Liver (tissue), 8 donors: ENCODE measurements at regions not wholly inside any gene's neighbourhood (a gene's known extent, or its start where the extent isn't known, plus 50 kb on each side); places are given as distances from the start of the nearest gene placed in this dataset.

Experiments used
- DNase-seq: peaks from one replicate; pipeline ENCODE4 v3.0.0-alpha.2; 2017; ENCODE audit warnings: low spot score
- H3K27ac ChIP-seq, 2 donors: one replicate each; pipeline ENCODE4 v1.7.0; 2013; ENCODE audit warnings: inconsistent platforms in 2 of 2, low read length in 2 of 2, control low read depth in 1 of 2, low read depth in 1 of 2, mild to moderate bottlenecking in 1 of 2
- H3K27me3 ChIP-seq, 4 donors: one replicate each; pipeline versions ENCODE4 v1.6.1 to v1.7.0; 2013; ENCODE audit warnings: low read length in 3 of 4, inconsistent platforms in 1 of 4, mild to moderate bottlenecking in 1 of 4, moderate library complexity in 1 of 4; ENCODE audit not compliant: control insufficient read depth in 4 of 4, insufficient read depth in 4 of 4
- H3K36me3 ChIP-seq, 4 donors: one replicate each; pipeline versions ENCODE4 v1.6.1 to v1.7.0; 2013; ENCODE audit warnings: low read length in 3 of 4, mild to moderate bottlenecking in 3 of 4, low read depth in 1 of 4, moderate library complexity in 1 of 4; ENCODE audit not compliant: control insufficient read depth in 4 of 4, insufficient read depth in 3 of 4
- H3K4me1 ChIP-seq, 4 donors: one replicate each; pipeline versions ENCODE4 v1.6.1 to v1.7.0; 2013; ENCODE audit warnings: low read length in 3 of 4, mild to moderate bottlenecking in 3 of 4, moderate library complexity in 1 of 4; ENCODE audit not compliant: control insufficient read depth in 4 of 4, insufficient read depth in 4 of 4
- H3K4me3 ChIP-seq, 3 donors: one replicate each; pipeline versions ENCODE4 v1.6.1 to v1.7.0; 2013; ENCODE audit warnings: low read length in 3 of 3, control low read depth in 1 of 3, low read depth in 1 of 3, mild to moderate bottlenecking in 1 of 3
- H3K9ac ChIP-seq, 2 donors: one replicate each; pipeline ENCODE4 v1.7.0; 2013; ENCODE audit warnings: low read length in 2 of 2, mild to moderate bottlenecking in 2 of 2, moderate library complexity in 2 of 2, control low read depth in 1 of 2, low read depth in 1 of 2
- H3K9me3 ChIP-seq, 4 donors: one replicate each; pipeline versions ENCODE4 v1.6.1 to v1.7.0; 2013; ENCODE audit warnings: low read length in 3 of 4; ENCODE audit not compliant: control insufficient read depth in 4 of 4
- ATF3 ChIP-seq: IDR thresholded peaks from 2 replicates; pipeline ENCODE4 v1.6.1; 2016; ENCODE audit warnings: antibody characterized with exemption
- CTCF ChIP-seq: fragments of 150-350 bp; IDR thresholded peaks from 2 replicates; pipeline ENCODE4 v1.5.1; 2017; ENCODE audit warnings: improper control_type of control experiment, low read depth, low read length; ENCODE audit not compliant: missing input control
- EGR1 ChIP-seq, 2 donors: IDR thresholded peaks; 2 replicates each; pipeline ENCODE4 v1.6.1; 2016 to 2018; ENCODE audit warnings: antibody characterized with exemption in 2 of 2, low read depth in 2 of 2
- FOXA1 ChIP-seq: IDR thresholded peaks from 2 replicates; pipeline ENCODE4 v1.6.1; 2016; ENCODE audit warnings: antibody characterized with exemption
- FOXA2 ChIP-seq: IDR thresholded peaks from 2 replicates; pipeline ENCODE4 v1.6.1; 2016; ENCODE audit warnings: antibody characterized with exemption
- GABPA ChIP-seq, 2 donors: IDR thresholded peaks in 1 of 2; conservative IDR thresholded peaks in 1 of 2; 2 replicates each; pipeline ENCODE4 v1.6.1; 2016; ENCODE audit warnings: antibody characterized with exemption in 2 of 2, mild to moderate bottlenecking in 1 of 2, moderate library complexity in 1 of 2
- HNF4A ChIP-seq, 2 donors: conservative IDR thresholded peaks; 2 replicates each; pipeline ENCODE4 v1.6.1; 2016; ENCODE audit warnings: antibody characterized with exemption in 2 of 2, mild to moderate bottlenecking in 2 of 2
- HNF4G ChIP-seq: IDR thresholded peaks from 2 replicates; pipeline ENCODE4 v1.6.1; 2016; ENCODE audit warnings: antibody characterized with exemption
- JUND ChIP-seq, 2 donors: IDR thresholded peaks; 2 replicates each; pipeline ENCODE4 v1.6.1; 2016; ENCODE audit warnings: antibody characterized with exemption in 2 of 2
- MAX ChIP-seq: IDR thresholded peaks from 2 replicates; pipeline ENCODE4 v1.6.1; 2016; ENCODE audit warnings: antibody characterized with exemption
- NR2F2 ChIP-seq: IDR thresholded peaks from 2 replicates; pipeline ENCODE4 v1.6.1; 2016; ENCODE audit warnings: antibody characterized with exemption
- RAD21 ChIP-seq, 2 donors: IDR thresholded peaks; 2 replicates each; pipeline ENCODE4 v1.6.1; 2016; ENCODE audit warnings: antibody characterized with exemption in 2 of 2, mild to moderate bottlenecking in 2 of 2
- REST ChIP-seq: IDR thresholded peaks from 2 replicates; pipeline ENCODE4 v1.6.1; 2016; ENCODE audit warnings: antibody characterized with exemption, mild to moderate bottlenecking
- RXRA ChIP-seq, 2 donors: IDR thresholded peaks; 2 replicates each; pipeline ENCODE4 v1.6.1; 2017 to 2018; ENCODE audit warnings: antibody characterized with exemption in 2 of 2, mild to moderate bottlenecking in 1 of 2
- SP1 ChIP-seq: IDR thresholded peaks from 2 replicates; pipeline ENCODE4 v1.6.1; 2018; ENCODE audit warnings: antibody characterized with exemption, mild to moderate bottlenecking
- TAF1 ChIP-seq: conservative IDR thresholded peaks from 2 replicates; pipeline ENCODE4 v1.6.1; 2016; ENCODE audit warnings: antibody characterized with exemption, mild to moderate bottlenecking
- YY1 ChIP-seq: IDR thresholded peaks from 2 replicates; pipeline ENCODE4 v1.6.1; 2016; ENCODE audit warnings: antibody characterized with exemption, mild to moderate bottlenecking
- ZBTB33 ChIP-seq: IDR thresholded peaks from 2 replicates; pipeline ENCODE4 v1.6.1; 2016; ENCODE audit warnings: antibody characterized with exemption
- WGBS: extraction: QIAGEN DNeasy Blood & Tissue Kit; methylation state at CpG from one replicate; pipeline ENCODE4 v1.1.7; 2013; 5-methylcytosine and 5-hydroxymethylcytosine counted together
- donor health status: healthy.
- donor health status: healthy.
- donor health status: healthy.
- donor health status: healthy.
- donor health status: healthy.

- H3K9ac ChIP-seq = no peak overlapping the region
- no peaks in the 10 kb centered on the region for H3K9me3 ChIP-seq
- DNase-seq = no peak
- TF ChIP-seq FOXA1 = no peak
- no peak for TF ChIP-seq HNF4G
- TF ChIP-seq GABPA (IDR thresholded peaks at IDR 0.05 in 1 of 2, conservative IDR thresholded peaks at IDR 0.05 in 1 of 2) = no peak
- no peak for TF ChIP-seq NR2F2
- TF ChIP-seq EGR1 (IDR thresholded peaks at IDR 0.05; ENCODE audit: low read depth in 2 of 2) = no peak
- no peak for TF ChIP-seq MAX
- TF ChIP-seq TAF1 = no peak
- no peak for TF ChIP-seq HNF4A (conservative IDR thresholded peaks at IDR 0.05)
- no peak for TF ChIP-seq SP1
- no peak for TF ChIP-seq FOXA2
- TF ChIP-seq YY1 = no peak
- no peak for TF ChIP-seq REST
- TF ChIP-seq JUND (IDR thresholded peaks at IDR 0.05) = no peak
- TF ChIP-seq CTCF = no peak
- TF ChIP-seq RAD21 (IDR thresholded peaks at IDR 0.05) = no peak
- no peak for TF ChIP-seq RXRA (IDR thresholded peaks at IDR 0.05)
- no peak for TF ChIP-seq ZBTB33
- TF ChIP-seq ATF3 = no peak
- H3K36me3 ChIP-seq = no peaks in the 10 kb centered on the region
- no peak overlapping the region for H3K4me3 ChIP-seq
- peaks cover 0 to 4% (median 0%) of the 10 kb centered on the region in 4 donors for H3K27me3 ChIP-seq
- H3K4me1 ChIP-seq = no peaks in the 10 kb centered on the region
- 78% methylated on average over 18 of the region's 18 CpGs for WGBS
- no peak overlapping the region for H3K27ac ChIP-seq
Observed at GRCh38 chr6:170091000-170091638, 199.8 kb downstream of the DLL1 start.
